Natural killer cell treated with Interleukin-12 subunit alpha and Interleukin-12 subunit beta and Interleukin-15 and Interleukin-18, amount 100 ng/mL, for 72 hours (primary cell): ENCODE measurements at regions not wholly inside any gene's neighbourhood (a gene's known extent, or its start where the extent isn't known, plus 50 kb on each side); places are given as distances from the start of the nearest gene placed in this dataset.
"Not testable (repeated sequence)": the region's sequence is repeated elsewhere in the genome, so short reads cannot be mapped to it uniquely, and the experiment has no call there.

Experiments used
- ATAC-seq, 2 donors: fragments of 150-1000 bp; cut with Tn5 transposase in 1 of 2; sonication (Bioruptor Pico), chemical (Tn5 transposase) in 1 of 2; 2 replicates each; pipeline ENCODE4 v1.10.0; 2021
- DNase-seq: peaks from one replicate; pipeline ENCODE4 v3.0.0; 2022; ENCODE audit warnings: low spot score
- H3K27ac Mint-ChIP-seq, 2 donors: 1 replicate in 1 of 2; 2 replicates in 1 of 2; pipeline ENCODE4 v1.8.0; 2022; ENCODE audit warnings: mixed read lengths in 2 of 2, mild to moderate bottlenecking in 1 of 2, moderate library complexity in 1 of 2
- H3K27me3 Mint-ChIP-seq, 2 donors: 1 replicate in 1 of 2; 2 replicates in 1 of 2; pipeline ENCODE4 v1.8.0; 2022; ENCODE audit warnings: mixed read lengths in 2 of 2
- H3K36me3 Mint-ChIP-seq: one replicate; pipeline ENCODE4 v1.8.0; 2022; ENCODE audit warnings: mixed read lengths
- H3K4me1 Mint-ChIP-seq, 2 donors: 1 replicate in 1 of 2; 2 replicates in 1 of 2; pipeline ENCODE4 v1.8.0; 2022; ENCODE audit warnings: low read depth in 2 of 2, mixed read lengths in 2 of 2, mild to moderate bottlenecking in 1 of 2
- H3K4me3 Mint-ChIP-seq: one replicate; pipeline ENCODE4 v1.8.0; 2022; ENCODE audit warnings: mixed read lengths
- H3K9me3 Mint-ChIP-seq: 2 replicates; pipeline ENCODE4 v1.8.0; 2022; ENCODE audit warnings: mixed read lengths

- DNase-seq (no peak), ATAC-seq (no peak)
- Mint-ChIP-seq H3K9me3 (no peaks in the 10 kb centered on the region), H3K27me3 (no peaks in the 10 kb centered on the region), H3K4me3 (no peak overlapping the region), H3K36me3 (no peaks in the 10 kb centered on the region), H3K27ac (no peak overlapping the region), H3K4me1 (peaks cover 31 to 38% of the 10 kb centered on the region in 2 donors)
Observed at GRCh38 chr12:131600160-131600532, 110.7 kb upstream of the SFSWAP start.

- not testable (repeated sequence) for H3K36me3 Mint-ChIP-seq, H3K9me3 Mint-ChIP-seq, H3K27ac Mint-ChIP-seq, ATAC-seq, H3K27me3 Mint-ChIP-seq, H3K4me3 Mint-ChIP-seq, DNase-seq
- H3K4me1 Mint-ChIP-seq: peaks cover 45 to 50% of the 10 kb centered on the region in 2 donors
Observed at GRCh38 chr12:131601499-131601898, 109.4 kb upstream of the SFSWAP start.

GRCh38 chr12:131603106-131603938, 107.6 kb upstream of the SFSWAP start:
- no peaks in the 10 kb centered on the region for H3K36me3 Mint-ChIP-seq
- peaks cover 61 to 63% of the 10 kb centered on the region in 2 donors for H3K4me1 Mint-ChIP-seq
- no peaks in the 10 kb centered on the region for H3K9me3 Mint-ChIP-seq
- DNase-seq (no peak), ATAC-seq (no peak)
- H3K4me3 Mint-ChIP-seq: peak overlapping the region; percentile 81
- no peaks in the 10 kb centered on the region for H3K27me3 Mint-ChIP-seq
- peak overlapping the region; percentile 23 to 57 for H3K27ac Mint-ChIP-seq

DNA sequence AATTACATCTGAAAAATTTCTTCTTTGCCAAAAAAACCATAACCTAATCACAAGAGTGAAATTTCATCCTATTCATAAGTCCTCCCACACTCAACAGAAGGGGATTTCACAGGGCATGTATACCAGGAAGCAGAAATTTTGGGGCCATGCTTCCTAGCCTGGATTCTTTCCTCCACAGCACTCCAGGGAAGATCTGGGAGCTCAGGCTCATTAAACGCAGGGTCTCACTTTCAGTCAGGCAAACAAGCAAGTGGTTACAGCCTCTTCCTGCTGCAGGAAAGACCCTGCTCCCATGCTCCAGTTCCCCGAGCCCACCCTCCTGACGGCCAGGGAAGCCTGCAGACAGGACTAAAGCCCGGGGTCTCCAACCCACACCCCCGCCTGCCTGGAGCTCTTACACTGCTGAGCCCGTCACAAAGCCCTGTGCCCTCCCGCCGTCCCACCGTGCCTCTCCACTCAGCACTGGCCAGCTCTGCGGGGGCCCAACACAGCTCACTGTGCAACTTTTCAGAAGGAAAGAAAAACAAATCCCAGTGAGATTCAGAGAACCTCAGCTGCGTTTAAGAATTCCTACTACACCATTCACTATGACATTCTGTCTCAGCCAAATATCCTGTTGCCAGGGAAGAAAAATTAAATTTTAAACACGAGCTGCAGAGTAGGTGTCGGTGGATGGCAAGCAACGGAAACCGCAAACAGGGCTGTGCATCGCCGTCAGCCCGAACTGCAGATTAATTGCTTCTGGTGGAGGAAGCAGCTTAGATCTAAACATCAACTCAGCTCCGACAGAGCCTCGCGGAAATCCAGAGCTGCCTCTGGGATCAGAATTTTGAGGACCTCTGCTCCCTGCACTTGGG, 106.7 kb upstream of the SFSWAP start:
- H3K36me3 Mint-ChIP-seq: no peaks in the 10 kb centered on the region
- peak overlapping the region; percentile 81 for H3K4me3 Mint-ChIP-seq
- peak overlapping the region; percentile 43 to 57 for H3K27ac Mint-ChIP-seq
- H3K27me3 Mint-ChIP-seq: no peaks in the 10 kb centered on the region
- no peaks in the 10 kb centered on the region for H3K9me3 Mint-ChIP-seq
- DNase-seq (no peak), ATAC-seq (peak; percentile 67 to 71)
- H3K4me1 Mint-ChIP-seq: peaks cover 60 to 71% of the 10 kb centered on the region in 2 donors

DNA sequence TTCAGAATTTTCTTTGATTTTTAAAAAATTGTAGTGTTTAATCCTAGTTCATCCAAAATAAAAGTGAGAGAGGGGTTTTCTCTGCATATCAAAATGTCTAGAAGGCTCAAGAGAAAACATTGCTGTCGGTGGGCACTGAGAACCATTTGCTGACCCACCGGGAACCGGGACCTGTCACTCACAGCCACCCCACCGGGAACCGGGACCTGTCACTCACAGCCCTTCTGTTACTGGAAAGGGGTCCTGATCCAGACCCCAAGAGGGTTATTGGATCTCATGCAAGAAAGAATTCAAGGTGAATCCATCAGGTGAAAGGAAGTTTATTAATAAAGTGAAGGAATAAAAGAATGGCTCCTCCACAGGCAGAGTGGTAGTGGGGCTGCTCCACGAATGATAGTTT, 106.0 kb upstream of the SFSWAP start:
- DNase-seq: no peak
- H3K27me3 Mint-ChIP-seq: no peaks in the 10 kb centered on the region
- H3K36me3 Mint-ChIP-seq: no peaks in the 10 kb centered on the region
- peaks cover 60 to 78% of the 10 kb centered on the region in 2 donors for H3K4me1 Mint-ChIP-seq
- H3K27ac Mint-ChIP-seq: peak overlapping the region; percentile 43 to 57
- ATAC-seq: no peak
- H3K4me3 Mint-ChIP-seq: peak overlapping the region; percentile 81
- no peaks in the 10 kb centered on the region for H3K9me3 Mint-ChIP-seq

DNA sequence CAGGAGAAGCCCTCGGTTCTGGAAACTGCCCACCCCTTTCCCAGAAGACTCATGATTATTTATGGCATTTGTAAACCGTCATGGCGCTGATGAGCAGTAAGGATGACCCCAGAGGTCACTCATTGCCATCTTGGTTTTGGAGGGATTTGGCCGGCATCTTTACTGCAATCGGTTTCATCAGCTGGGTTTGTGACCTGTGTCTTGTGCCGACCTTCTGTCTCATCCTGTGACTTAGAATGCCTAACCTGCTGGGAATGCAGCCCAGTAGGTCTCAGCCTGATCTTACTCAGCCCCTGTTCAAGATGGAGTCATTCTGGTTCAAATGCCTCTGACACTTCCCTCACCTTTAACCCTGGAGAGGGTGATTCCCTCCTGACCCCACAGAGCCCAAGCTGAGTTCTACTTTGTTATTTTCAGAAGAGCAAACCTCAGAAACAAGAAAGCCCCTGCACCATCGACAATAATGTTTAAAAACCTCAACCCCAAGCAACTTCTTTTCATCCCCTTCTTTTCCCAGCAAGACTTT, 105.5 kb upstream of the SFSWAP start:
- DNase-seq (no peak), ATAC-seq (no peak)
- Mint-ChIP-seq H3K4me3 (peak overlapping the region; percentile 81), H3K4me1 (peaks cover 60 to 79% of the 10 kb centered on the region in 2 donors), H3K9me3 (no peaks in the 10 kb centered on the region), H3K27ac (no peak overlapping the region), H3K27me3 (no peaks in the 10 kb centered on the region), H3K36me3 (no peaks in the 10 kb centered on the region)

DNA sequence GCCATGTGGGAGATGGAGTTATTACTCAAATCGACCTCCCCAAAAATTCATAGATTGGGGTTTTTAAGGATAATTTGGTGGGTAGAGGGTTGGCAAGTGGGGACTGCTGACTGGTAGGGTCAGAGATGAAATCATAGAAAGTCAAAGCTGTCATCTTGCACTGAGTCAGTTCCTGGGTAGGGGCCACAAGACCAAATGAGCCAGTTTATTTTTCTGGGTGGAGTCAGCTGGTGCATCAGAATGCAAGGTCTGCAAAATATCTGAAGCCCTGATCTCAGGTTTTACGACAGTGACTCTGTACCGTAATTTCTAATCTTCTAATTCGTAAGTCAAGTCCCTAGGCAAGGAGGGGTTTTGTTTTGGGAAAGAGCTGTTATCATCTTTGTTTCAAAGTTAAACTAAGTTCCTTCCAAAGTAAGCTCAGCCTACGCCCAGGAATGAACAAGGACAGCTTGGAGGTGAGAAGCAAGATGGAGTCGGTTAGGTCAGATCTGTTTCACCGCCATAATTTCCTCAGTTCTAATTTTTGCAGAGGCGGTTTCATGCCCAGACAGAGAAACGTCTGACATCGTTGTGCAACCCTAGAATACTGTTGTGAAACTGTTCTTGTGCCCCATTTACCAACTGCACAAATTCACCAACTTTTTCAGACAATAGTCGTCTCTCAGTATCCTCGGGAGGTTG, 104.5 kb upstream of the SFSWAP start:
- DNase-seq (no peak), ATAC-seq (peak in 1 of 2 donors; percentile 66)
- H3K36me3 Mint-ChIP-seq: no peaks in the 10 kb centered on the region
- no peaks in the 10 kb centered on the region for H3K9me3 Mint-ChIP-seq
- peak overlapping the region; percentile 81 for H3K4me3 Mint-ChIP-seq
- H3K27ac Mint-ChIP-seq: peak overlapping the region in 1 of 2 donors; percentile 34
- H3K27me3 Mint-ChIP-seq: no peaks in the 10 kb centered on the region
- peaks cover 56 to 79% of the 10 kb centered on the region in 2 donors for H3K4me1 Mint-ChIP-seq

- peak overlapping the region; percentile 81 for H3K4me3 Mint-ChIP-seq
- peaks cover 50 to 71% of the 10 kb centered on the region in 2 donors for H3K4me1 Mint-ChIP-seq
- ATAC-seq: peak; percentile 64 to 71
- no peaks in the 10 kb centered on the region for H3K9me3 Mint-ChIP-seq
- peak overlapping the region; percentile 63 to 67 for H3K27ac Mint-ChIP-seq
- DNase-seq: no peak
- no peaks in the 10 kb centered on the region for H3K27me3 Mint-ChIP-seq
- no peaks in the 10 kb centered on the region for H3K36me3 Mint-ChIP-seq
Observed at GRCh38 chr12:131607658-131608447, 103.0 kb upstream of the SFSWAP start.

DNA sequence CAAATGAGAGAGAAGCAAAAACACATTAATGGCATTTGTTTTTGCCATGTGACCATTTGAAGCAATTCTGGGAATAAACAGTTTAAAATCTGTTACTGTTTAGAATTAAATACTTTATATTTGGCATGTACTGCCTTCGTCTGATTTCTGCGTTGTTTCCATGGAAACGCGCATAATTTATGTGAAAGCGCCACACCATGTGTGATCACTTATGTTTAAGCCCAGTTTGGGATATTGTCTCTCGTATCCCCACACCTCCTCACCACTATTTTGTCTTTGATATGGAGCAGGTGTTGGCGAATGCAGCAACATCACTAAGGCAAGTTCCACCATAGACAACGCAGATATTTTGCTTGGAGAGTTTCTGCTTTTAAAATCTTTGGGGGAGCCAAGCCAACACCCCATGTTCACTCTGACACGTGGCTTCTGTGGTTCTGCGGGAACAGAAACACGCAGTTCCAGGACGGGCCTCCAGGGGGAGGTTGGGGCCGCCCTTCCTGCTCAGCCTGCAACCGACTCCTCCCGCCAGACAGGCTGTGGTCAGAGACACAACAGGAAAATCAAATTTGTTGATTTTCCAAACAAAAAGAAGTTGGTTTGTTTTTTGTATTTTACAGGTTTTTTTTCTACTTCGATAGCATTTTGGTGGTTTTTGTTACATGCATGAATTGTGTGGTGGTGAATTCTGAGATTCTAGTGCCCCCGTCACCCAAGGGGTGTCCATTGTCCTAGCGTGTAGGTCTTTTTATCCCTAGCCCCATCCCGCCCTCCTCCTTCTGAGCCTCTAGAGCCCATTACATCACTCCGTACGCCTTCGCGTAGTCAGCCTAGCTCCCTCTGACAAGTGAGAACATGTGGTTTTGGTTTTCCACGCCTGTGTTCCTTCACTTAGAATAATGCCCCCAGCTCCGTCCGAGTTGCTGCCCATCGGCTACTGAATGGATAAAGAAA, 101.9 kb upstream of the SFSWAP start:
- H3K9me3 Mint-ChIP-seq: no peaks in the 10 kb centered on the region
- DNase-seq: no peak
- H3K27me3 Mint-ChIP-seq: no peaks in the 10 kb centered on the region
- ATAC-seq: peak in 1 of 2 donors; percentile 64
- H3K4me1 Mint-ChIP-seq: peaks cover 40 to 59% of the 10 kb centered on the region in 2 donors
- H3K27ac Mint-ChIP-seq: no peak overlapping the region
- H3K4me3 Mint-ChIP-seq: peak overlapping the region; percentile 47
- no peaks in the 10 kb centered on the region for H3K36me3 Mint-ChIP-seq

DNA sequence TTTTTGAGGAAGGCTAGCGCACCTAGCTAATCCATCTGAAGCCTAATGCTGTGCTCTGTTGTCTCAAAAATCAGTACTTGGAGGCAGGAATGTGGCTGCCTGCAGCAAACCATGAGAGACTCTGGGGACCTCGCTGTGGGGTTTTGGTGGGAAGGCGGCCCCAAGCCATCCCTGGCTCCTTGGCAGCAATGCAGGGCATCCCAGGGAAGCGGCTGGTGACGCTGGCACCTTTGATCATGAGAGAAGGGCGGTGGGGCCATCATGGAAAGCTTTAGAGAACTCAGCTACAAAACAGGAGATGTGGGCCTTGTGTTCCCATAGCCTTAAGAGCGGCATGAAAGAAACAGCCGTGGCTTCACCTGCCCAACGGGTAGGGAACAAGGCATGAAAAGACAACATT, 101.1 kb upstream of the SFSWAP start:
- ATAC-seq (no peak), DNase-seq (no peak)
- Mint-ChIP-seq H3K36me3 (no peaks in the 10 kb centered on the region), H3K9me3 (no peaks in the 10 kb centered on the region), H3K27ac (no peak overlapping the region), H3K27me3 (no peaks in the 10 kb centered on the region), H3K4me3 (peak overlapping the region; percentile 47), H3K4me1 (peaks cover 34 to 52% of the 10 kb centered on the region in 2 donors)

GRCh38 chr12:131610181-131610580, 100.7 kb upstream of the SFSWAP start:
- Mint-ChIP-seq H3K36me3 (no peaks in the 10 kb centered on the region), H3K4me3 (no peak overlapping the region), H3K27me3 (no peaks in the 10 kb centered on the region), H3K4me1 (peaks cover 34 to 48% of the 10 kb centered on the region in 2 donors), H3K27ac (no peak overlapping the region), H3K9me3 (no peaks in the 10 kb centered on the region)
- DNase-seq: no peak
- no peak for ATAC-seq

DNA sequence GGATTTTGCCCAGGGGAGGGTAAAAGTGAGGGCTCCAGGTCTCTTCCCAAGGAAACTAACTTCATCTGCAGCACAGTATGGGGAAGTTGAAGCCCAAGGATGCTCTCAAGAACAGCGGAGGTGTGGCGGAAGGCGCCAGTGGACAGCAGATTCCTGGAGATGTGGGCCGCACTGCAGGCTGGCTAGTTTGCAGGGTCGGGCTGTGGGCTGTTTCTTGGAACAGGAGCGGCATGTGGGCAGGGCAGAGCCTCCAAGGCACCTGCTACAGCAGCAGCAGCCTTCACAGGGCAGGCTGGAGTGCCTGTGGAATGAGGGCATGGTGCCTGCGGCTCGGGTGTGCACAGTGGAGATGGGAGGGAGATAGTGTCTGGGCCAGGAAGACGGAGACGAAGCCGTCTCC, 100.0 kb upstream of the SFSWAP start:
- H3K4me3 Mint-ChIP-seq: no peak overlapping the region
- ATAC-seq (no peak), DNase-seq (no peak)
- peaks cover 30 to 41% of the 10 kb centered on the region in 2 donors for H3K4me1 Mint-ChIP-seq
- H3K36me3 Mint-ChIP-seq: no peaks in the 10 kb centered on the region
- H3K9me3 Mint-ChIP-seq: no peaks in the 10 kb centered on the region
- H3K27me3 Mint-ChIP-seq: no peaks in the 10 kb centered on the region
- no peak overlapping the region for H3K27ac Mint-ChIP-seq
